Breast epithelium (tissue), 3 donors: ENCODE measurements at regions not wholly inside any gene's neighbourhood (a gene's known extent, or its start where the extent isn't known, plus 50 kb on each side); places are given as distances from the start of the nearest gene placed in this dataset.

Experiments
- CTCF ChIP-seq, 3 donors: fragments of 450-650 bp; IDR thresholded peaks; one replicate each; pipeline ENCODE4 v1.5.1; 2016 to 2017; ENCODE audit warnings: antibody characterized with exemption in 3 of 3, mild to moderate bottlenecking in 3 of 3, moderate library complexity in 3 of 3
- POLR2A ChIP-seq: fragments of 450-650 bp; IDR thresholded peaks from one replicate; pipeline ENCODE4 v1.6.1; 2016; ENCODE audit warnings: antibody characterized with exemption, mild to moderate bottlenecking, moderate library complexity

- TF ChIP-seq POLR2A (no peak), CTCF (IDR thresholded peaks at IDR 0.05) (no peak)
Observed at GRCh38 chr17:31687505-31688126, 171.4 kb downstream of the COPRS start.
